Caco-2 (cell line): ENCODE measurements at regions not wholly inside any gene's neighbourhood (a gene's known extent, or its start where the extent isn't known, plus 50 kb on each side); places are given as distances from the start of the nearest gene placed in this dataset.

Experiments
- BruUV-seq: library from RNA; stranded (reverse); fragments of 400-500 nt; replicated peaks from 2 replicates; lab custom pipeline; 2021; lab: Mats Ljungman, UMichigan
- CTCF ChIA-PET: fragments of 300-600 bp; sonication (Branson Sonifier 250); formaldehyde crosslinking; loops from one replicate; lab custom pipeline; 2022; ENCODE audit warnings: antibody characterized with exemption; lab: Charles Lee
- POLR2A ChIA-PET: fragments of 300-600 bp; sonication (Branson Sonifier 250); formaldehyde crosslinking; loops from one replicate; lab custom pipeline; 2022; ENCODE audit warnings: antibody characterized with exemption; lab: Charles Lee
- DNase-seq, 2 experiments: peaks; one replicate each; pipeline versions ENCODE4 v3.0.0 to v3.0.0-alpha.2; 2020 to 2022
- H3K27me3 ChIP-seq: replicated peaks from 2 replicates; pipeline ENCODE4 v1.6.0; 2011; ENCODE audit warnings: low read length; ENCODE audit not compliant: control insufficient read depth, insufficient read depth
- H3K36me3 ChIP-seq: 2 replicates; pipeline ENCODE4 v1.5.1; 2011; ENCODE audit warnings: low read length; ENCODE audit not compliant: control insufficient read depth, insufficient read depth
- H3K4me1 ChIP-seq: fragments of 250-450 bp; sonication (Bioruptor Pico); 2 replicates; pipeline ENCODE4 v1.5.1; 2020; ENCODE audit warnings: mild to moderate bottlenecking
- H3K4me3 ChIP-seq: 2 replicates; pipeline ENCODE4 v1.5.1; 2011; ENCODE audit warnings: low read depth, mild to moderate bottlenecking, control low read depth, low read length
- H3K9me3 ChIP-seq: fragments of 250-450 bp; sonication (Bioruptor Pico); 2 replicates; pipeline ENCODE4 v1.5.1; 2020; ENCODE audit warnings: mild to moderate bottlenecking, moderate library complexity
- H3K27ac Mint-ChIP-seq: one replicate; pipeline ENCODE4 v1.8.0; 2022; ENCODE audit warnings: mixed read lengths; ENCODE audit not compliant: unreplicated experiment
- H3K27me3 Mint-ChIP-seq: one replicate; pipeline ENCODE4 v1.8.0; 2022; ENCODE audit warnings: mixed read lengths; ENCODE audit not compliant: insufficient read depth, unreplicated experiment
- H3K36me3 Mint-ChIP-seq: one replicate; pipeline ENCODE4 v1.8.0; 2022; ENCODE audit warnings: mild to moderate bottlenecking, mixed read lengths; ENCODE audit not compliant: insufficient read depth, unreplicated experiment
- H3K4me1 Mint-ChIP-seq: one replicate; pipeline ENCODE4 v1.8.0; 2022; ENCODE audit warnings: low read depth, mixed read lengths; ENCODE audit not compliant: unreplicated experiment
- H3K4me3 Mint-ChIP-seq: one replicate; pipeline ENCODE4 v1.8.0; 2022; ENCODE audit warnings: mild to moderate bottlenecking, moderate library complexity, mixed read lengths; ENCODE audit not compliant: unreplicated experiment
- H3K9me3 Mint-ChIP-seq: one replicate; pipeline ENCODE4 v1.8.0; 2022; ENCODE audit warnings: mixed read lengths; ENCODE audit not compliant: unreplicated experiment
- intact Hi-C: fragments of 100-400 bp; cut with micrococcal nuclease; formaldehyde crosslinking; loops from one replicate; pipeline ENCODE4 v1.10.0; 2022; ENCODE audit not compliant: unreplicated experiment
- TF ChIP-seq, protein P1 (sequence below), 2 experiments: fragments of 200-600 bp in 1 of 2; IDR thresholded peaks; 1 replicate in 1 of 2; 2 replicates in 1 of 2; pipeline versions ENCODE4 v1.5.1 to v1.8.0; 2011 to 2022; ENCODE audit warnings: antibody characterized with exemption in 1 of 2, control low read depth in 1 of 2, inconsistent platforms in 1 of 2, low read depth in 1 of 2, low read length in 1 of 2, mild to moderate bottlenecking in 1 of 2, moderate library complexity in 1 of 2; ENCODE audit not compliant: insufficient read depth in 1 of 2, severe bottlenecking in 1 of 2, unreplicated experiment in 1 of 2

DNA sequence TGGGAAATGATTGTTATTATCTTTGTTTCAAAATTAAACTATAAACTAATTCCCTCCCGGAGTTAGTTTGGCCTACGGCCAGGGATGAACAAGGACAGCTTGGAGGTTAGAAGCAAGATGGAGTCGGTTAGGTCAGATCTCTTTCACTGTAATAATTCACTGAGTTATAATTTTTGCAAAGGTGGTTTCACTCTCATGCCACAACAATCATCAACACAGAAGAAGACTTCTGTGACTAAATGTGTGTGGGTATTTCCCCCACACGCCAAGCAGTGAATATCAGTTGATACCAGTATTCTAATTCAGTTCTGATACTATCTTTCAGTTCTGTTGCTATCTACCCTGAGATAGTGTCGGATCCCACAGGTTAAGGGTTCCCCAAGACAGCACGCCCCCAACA lies 215.1 kb downstream of the S1PR1 start:
- no peak overlapping the region for H3K4me3 ChIP-seq
- H3K9me3 ChIP-seq: no peaks in the 10 kb centered on the region
- ChIA-PET POLR2A (no interaction called here), CTCF (no interaction called here)
- no peaks in the 10 kb centered on the region for H3K9me3 Mint-ChIP-seq
- no peaks in the 10 kb centered on the region for H3K4me1 Mint-ChIP-seq
- no peaks in the 10 kb centered on the region for H3K27me3 ChIP-seq
- no peaks in the 10 kb centered on the region for H3K4me1 ChIP-seq
- no peaks in the 10 kb centered on the region for H3K36me3 Mint-ChIP-seq
- no peak overlapping the region for H3K27ac Mint-ChIP-seq
- TF ChIP-seq, protein P1, sequence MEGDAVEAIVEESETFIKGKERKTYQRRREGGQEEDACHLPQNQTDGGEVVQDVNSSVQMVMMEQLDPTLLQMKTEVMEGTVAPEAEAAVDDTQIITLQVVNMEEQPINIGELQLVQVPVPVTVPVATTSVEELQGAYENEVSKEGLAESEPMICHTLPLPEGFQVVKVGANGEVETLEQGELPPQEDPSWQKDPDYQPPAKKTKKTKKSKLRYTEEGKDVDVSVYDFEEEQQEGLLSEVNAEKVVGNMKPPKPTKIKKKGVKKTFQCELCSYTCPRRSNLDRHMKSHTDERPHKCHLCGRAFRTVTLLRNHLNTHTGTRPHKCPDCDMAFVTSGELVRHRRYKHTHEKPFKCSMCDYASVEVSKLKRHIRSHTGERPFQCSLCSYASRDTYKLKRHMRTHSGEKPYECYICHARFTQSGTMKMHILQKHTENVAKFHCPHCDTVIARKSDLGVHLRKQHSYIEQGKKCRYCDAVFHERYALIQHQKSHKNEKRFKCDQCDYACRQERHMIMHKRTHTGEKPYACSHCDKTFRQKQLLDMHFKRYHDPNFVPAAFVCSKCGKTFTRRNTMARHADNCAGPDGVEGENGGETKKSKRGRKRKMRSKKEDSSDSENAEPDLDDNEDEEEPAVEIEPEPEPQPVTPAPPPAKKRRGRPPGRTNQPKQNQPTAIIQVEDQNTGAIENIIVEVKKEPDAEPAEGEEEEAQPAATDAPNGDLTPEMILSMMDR (IDR thresholded peaks at IDR 0.05; ENCODE audit: insufficient read depth in 1 of 2, low read depth in 1 of 2, low read length in 1 of 2, severe bottlenecking in 1 of 2, unreplicated experiment in 1 of 2): no peak
- intact Hi-C loops: no loop called here
- DNase-seq: no peak
- no peak overlapping the region for H3K4me3 Mint-ChIP-seq
- H3K27me3 Mint-ChIP-seq: peaks cover 3% of the 10 kb centered on the region
- H3K36me3 ChIP-seq: no peaks in the 10 kb centered on the region
- BruUV-seq: no TSS peak

DNA sequence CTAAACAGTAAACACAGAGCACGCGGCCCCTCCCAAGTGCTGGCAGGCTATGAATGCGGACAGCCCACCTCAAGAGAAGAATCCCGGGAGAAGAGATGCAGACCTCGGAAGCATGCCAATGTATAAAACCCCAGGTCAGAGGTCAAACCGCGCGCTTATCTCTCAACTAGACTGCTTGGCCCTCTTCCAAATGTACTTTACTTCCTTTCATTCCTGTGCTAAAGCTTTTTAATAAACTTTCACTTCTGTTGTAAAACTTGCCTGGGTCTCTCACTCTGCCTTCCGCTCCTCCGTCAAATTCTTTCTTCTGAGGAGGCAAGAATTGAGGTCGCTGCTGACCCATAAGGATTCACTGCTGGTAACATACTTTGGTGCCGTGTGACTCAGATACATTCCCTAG lies 216.0 kb downstream of the S1PR1 start:
- H3K4me3 ChIP-seq: no peak overlapping the region
- CTCF ChIA-PET: no interaction called here
- no peak overlapping the region for H3K4me3 Mint-ChIP-seq
- no peaks in the 10 kb centered on the region for H3K4me1 Mint-ChIP-seq
- no peak overlapping the region for H3K27ac Mint-ChIP-seq
- peaks cover 3% of the 10 kb centered on the region for H3K27me3 Mint-ChIP-seq
- BruUV-seq: no TSS peak
- no peaks in the 10 kb centered on the region for H3K9me3 Mint-ChIP-seq
- POLR2A ChIA-PET: no interaction called here
- H3K36me3 ChIP-seq: no peaks in the 10 kb centered on the region
- TF ChIP-seq, protein P1 (IDR thresholded peaks at IDR 0.05; ENCODE audit: insufficient read depth in 1 of 2, low read depth in 1 of 2, low read length in 1 of 2, severe bottlenecking in 1 of 2, unreplicated experiment in 1 of 2): no peak
- no peaks in the 10 kb centered on the region for H3K9me3 ChIP-seq
- DNase-seq: no peak
- H3K27me3 ChIP-seq: no peaks in the 10 kb centered on the region
- intact Hi-C loops: no loop called here
- H3K4me1 ChIP-seq: no peaks in the 10 kb centered on the region
- no peaks in the 10 kb centered on the region for H3K36me3 Mint-ChIP-seq

DNA sequence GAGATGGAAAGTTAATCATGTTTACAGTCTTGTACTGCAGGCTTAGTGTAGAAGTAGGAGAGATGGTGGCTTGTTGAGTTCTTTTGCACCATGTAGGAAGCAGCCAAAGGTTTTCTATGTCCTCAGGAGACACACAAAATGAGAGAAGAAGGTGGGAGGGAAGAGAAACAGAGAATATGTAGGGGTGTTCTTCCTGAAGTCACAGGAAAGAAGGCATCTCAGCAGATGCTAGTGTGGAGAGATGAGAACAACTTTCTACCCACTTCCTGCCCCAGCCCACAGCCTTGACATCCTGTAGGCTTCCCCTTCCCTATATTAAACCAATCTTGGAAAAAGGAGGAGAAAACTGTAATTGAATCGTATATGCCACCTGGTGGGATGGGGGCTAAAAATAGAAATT lies 217.0 kb downstream of the S1PR1 start:
- Mint-ChIP-seq H3K36me3 (no peaks in the 10 kb centered on the region), H3K27me3 (peaks cover 3% of the 10 kb centered on the region), H3K9me3 (no peaks in the 10 kb centered on the region), H3K4me3 (no peak overlapping the region), H3K4me1 (no peaks in the 10 kb centered on the region), H3K27ac (no peak overlapping the region)
- ChIA-PET POLR2A (no interaction called here), CTCF (no interaction called here)
- intact Hi-C loops: no loop called here
- no TSS peak for BruUV-seq
- Histone ChIP-seq H3K9me3 (no peaks in the 10 kb centered on the region), H3K27me3 (no peaks in the 10 kb centered on the region), H3K36me3 (no peaks in the 10 kb centered on the region), H3K4me3 (no peak overlapping the region), H3K4me1 (no peaks in the 10 kb centered on the region)
- TF ChIP-seq, protein P1 (IDR thresholded peaks at IDR 0.05; ENCODE audit: insufficient read depth in 1 of 2, low read depth in 1 of 2, low read length in 1 of 2, severe bottlenecking in 1 of 2, unreplicated experiment in 1 of 2): no peak
- DNase-seq: no peak
